ENCODE measurements at regions not wholly inside any gene's neighbourhood (a gene's known extent, or its start where the extent isn't known, plus 50 kb on each side); places are given as distances from the start of the nearest gene placed in this dataset.
A peak's percentile ranks its signal among the peaks of the same experiment; 100 is the strongest.
"Not testable (repeated sequence)": the region's sequence is repeated elsewhere in the genome, so short reads cannot be mapped to it uniquely, and the experiment has no call there.

- DNase-seq = no peak
Observed at GRCh38 chr5:101721543-101721942, 574.5 kb downstream of the SLCO4C1 start.

GRCh38 chr5:101720033-101720432 lies 576.1 kb downstream of the SLCO4C1 start:
- DNase-seq = no peak

- DNase-seq = no peak
Observed at GRCh38 chr5:101717721-101718120, 578.4 kb downstream of the SLCO4C1 start.

- DNase-seq = no peak
Observed at GRCh38 chr5:101716941-101717340, 579.1 kb downstream of the SLCO4C1 start.

GRCh38 chr5:101715790-101716189 lies 580.3 kb downstream of the SLCO4C1 start:
- DNase-seq = not testable (repeated sequence)

- no peak for DNase-seq
Observed at GRCh38 chr5:101689306-101689705, 606.8 kb downstream of the SLCO4C1 start.

- DNase-seq = no peak
Observed at GRCh38 chr5:101688156-101688555, 607.9 kb downstream of the SLCO4C1 start.

GRCh38 chr5:101687349-101687985 lies 608.6 kb downstream of the SLCO4C1 start:
- DNase-seq = peak; percentile 32 to 45

GRCh38 chr5:101686536-101687157 lies 609.4 kb downstream of the SLCO4C1 start:
- no peak for DNase-seq

GRCh38 chr5:101679816-101680215 lies 616.3 kb downstream of the SLCO4C1 start:
- peak; percentile 27 to 36 for DNase-seq

GRCh38 chr5:101678481-101679193 lies 617.4 kb downstream of the SLCO4C1 start:
- DNase-seq = peak; percentile 57 to 63

- no peak for DNase-seq
Observed at GRCh38 chr5:101677961-101678360, 618.1 kb downstream of the SLCO4C1 start.

- no peak for DNase-seq
Observed at GRCh38 chr5:101676646-101677045, 619.4 kb downstream of the SLCO4C1 start.

GRCh38 chr5:101675510-101676219 lies 620.4 kb downstream of the SLCO4C1 start:
- DNase-seq = no peak

GRCh38 chr5:101673120-101673519 lies 623.0 kb downstream of the SLCO4C1 start:
- peak; percentile 19 to 57 for DNase-seq

- DNase-seq = no peak
Observed at GRCh38 chr5:101664071-101664791, 631.9 kb downstream of the SLCO4C1 start.

GRCh38 chr5:101663543-101663942 lies 632.5 kb downstream of the SLCO4C1 start:
- no peak for DNase-seq

GRCh38 chr5:101662263-101662662 lies 633.8 kb downstream of the SLCO4C1 start:
- no peak for DNase-seq

- no peak for DNase-seq
Observed at GRCh38 chr5:101658433-101658832, 637.7 kb downstream of the SLCO4C1 start.

- DNase-seq = no peak
Observed at GRCh38 chr5:101653996-101654395, 642.1 kb downstream of the SLCO4C1 start.

GRCh38 chr5:101647861-101648260 lies 648.2 kb downstream of the SLCO4C1 start:
- DNase-seq = no peak

- no peak for DNase-seq
Observed at GRCh38 chr5:101643794-101644193, 652.3 kb downstream of the SLCO4C1 start.

GRCh38 chr5:101637599-101637998 lies 658.5 kb downstream of the SLCO4C1 start:
- DNase-seq = no peak
